IPS-11a (cell line): ENCODE measurements at regions not wholly inside any gene's neighbourhood (a gene's known extent, or its start where the extent isn't known, plus 50 kb on each side); places are given as distances from the start of the nearest gene placed in this dataset.
"Not testable (repeated sequence)": the region's sequence is repeated elsewhere in the genome, so short reads cannot be mapped to it uniquely, and the experiment has no call there.

Source experiments
- H3K4me3 ChIP-seq: one replicate; pipeline ENCODE4 v1.5.1; 2013; ENCODE audit warnings: low read depth, low read length, control low read depth

DNA sequence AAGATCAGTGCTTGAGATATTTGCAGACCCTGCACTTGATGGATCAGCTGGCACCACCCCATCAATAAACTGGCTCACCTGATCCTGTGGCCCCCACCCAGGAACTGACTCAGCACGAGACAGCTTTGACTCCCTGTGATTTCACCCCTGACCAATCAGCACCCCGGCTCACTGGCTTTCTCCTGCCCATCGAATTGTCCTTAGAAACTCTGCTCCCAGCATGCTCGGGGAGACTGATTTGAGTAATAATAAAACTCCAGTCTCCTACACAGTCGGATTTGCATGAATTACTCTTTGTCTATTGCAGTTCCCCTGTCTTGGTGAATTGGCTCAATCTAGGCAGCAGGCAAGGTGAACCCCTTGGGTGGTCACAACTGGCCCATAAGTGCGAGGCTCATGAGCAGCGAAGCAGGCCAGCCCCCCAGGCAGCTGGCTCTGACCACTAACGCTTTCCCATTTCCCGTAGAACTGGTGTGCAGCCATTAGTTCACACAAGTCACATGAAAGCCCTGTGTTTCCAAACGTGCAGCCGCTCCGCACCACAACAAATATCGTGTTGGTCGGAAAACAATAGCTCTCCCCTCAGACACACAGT, 79.6 kb downstream of the RSPH3 start:
- H3K4me3 ChIP-seq, result no peak overlapping the region

DNA sequence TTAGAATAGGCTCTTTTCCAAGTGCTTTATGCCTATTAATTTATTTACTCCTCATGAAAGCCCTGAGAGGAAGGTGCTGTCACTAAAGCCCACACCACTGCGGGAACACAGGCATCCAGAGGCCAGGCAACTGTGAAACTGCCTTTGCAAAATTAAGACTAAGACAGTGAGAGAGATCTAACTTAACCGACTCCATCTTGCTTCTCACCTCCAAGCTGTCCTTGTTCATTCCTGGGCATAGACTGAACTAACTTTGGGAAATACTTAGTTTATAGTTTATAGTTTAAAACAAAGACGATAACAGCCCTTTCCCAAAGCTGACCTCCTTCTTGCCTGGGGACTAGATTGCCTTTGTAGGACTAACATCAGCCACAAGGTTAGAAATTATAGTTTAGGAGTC, 80.1 kb downstream of the RSPH3 start:
- no peak overlapping the region for H3K4me3 ChIP-seq

DNA sequence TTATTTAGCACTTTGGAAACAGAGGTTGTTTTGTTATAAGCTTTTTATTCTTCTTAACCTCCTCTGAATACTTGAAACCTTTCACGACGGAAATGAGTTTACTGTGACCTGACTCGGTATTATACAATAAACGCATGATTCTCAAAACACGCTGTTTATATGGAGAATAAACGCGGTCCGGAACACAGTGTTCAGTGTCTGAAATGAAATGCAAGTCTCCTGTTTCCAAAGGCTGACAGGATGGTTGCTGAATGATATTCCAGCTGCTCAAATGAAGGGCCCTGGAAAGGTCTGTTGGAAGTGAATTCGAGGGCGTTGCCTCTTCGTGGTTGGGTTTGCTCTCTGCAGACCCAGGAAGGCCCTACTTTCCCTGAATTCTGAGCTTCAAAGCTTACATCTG, 83.4 kb downstream of the RSPH3 start:
- no peak overlapping the region for H3K4me3 ChIP-seq

DNA sequence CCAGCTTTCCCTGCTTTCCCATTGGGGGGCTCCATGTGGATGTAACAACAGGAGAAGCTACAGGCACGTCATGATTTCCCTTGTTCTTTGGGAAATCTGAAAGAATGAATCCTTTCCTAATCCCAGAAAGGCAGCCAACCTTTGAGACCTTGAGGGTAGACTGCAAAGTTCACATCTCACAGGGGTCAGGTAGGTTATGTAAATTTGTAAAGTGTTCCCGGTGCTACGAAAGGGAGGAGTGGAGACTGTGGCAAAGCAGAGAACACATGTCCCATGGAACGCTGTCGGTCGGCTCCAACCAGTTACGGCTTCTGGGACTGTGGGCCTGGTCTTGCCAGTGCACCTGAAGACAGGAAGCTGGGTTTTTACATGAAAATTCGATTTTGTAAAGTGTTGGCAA, 85.1 kb downstream of the RSPH3 start:
- no peak overlapping the region for H3K4me3 ChIP-seq

DNA sequence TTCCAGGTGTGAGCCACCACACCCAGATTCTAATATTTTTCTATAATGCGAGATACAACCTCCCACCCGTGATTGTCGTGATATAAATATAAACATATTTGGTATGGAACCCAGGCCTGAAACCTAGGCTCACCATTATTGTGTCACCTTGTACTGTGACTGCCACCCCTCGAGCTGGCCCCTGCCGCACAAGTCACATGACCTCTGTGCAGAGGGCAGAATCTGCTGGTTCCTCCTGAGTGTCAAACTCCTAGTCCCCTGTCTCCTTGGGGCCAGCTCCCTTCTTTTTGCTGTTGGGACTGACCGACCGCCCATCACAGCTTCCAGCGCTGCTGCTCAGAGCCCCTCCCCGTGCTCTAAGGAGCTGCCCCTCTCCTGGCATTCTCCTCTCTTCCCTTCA, 86.4 kb downstream of the RSPH3 start:
- no peak overlapping the region for H3K4me3 ChIP-seq

DNA sequence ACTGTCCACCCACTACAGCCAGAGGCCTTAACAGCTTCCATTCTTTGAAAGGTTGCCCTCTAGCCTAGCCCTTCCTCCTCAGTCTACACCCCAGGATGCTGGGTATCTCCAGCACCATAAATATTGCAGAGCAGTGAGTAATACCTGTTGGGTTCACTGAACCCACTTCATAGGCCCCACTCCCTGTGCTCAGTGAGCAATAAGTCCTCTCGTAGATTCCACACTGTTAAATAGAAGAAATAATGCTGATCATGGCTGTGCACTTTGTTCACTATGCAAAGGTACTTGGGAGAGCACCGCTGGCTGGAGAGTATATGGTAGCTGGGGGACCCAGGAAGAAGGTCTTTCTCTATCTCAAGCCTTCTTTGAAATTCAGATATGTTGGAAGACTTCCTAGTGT, 87.3 kb downstream of the RSPH3 start:
- H3K4me3 ChIP-seq, result no peak overlapping the region

DNA sequence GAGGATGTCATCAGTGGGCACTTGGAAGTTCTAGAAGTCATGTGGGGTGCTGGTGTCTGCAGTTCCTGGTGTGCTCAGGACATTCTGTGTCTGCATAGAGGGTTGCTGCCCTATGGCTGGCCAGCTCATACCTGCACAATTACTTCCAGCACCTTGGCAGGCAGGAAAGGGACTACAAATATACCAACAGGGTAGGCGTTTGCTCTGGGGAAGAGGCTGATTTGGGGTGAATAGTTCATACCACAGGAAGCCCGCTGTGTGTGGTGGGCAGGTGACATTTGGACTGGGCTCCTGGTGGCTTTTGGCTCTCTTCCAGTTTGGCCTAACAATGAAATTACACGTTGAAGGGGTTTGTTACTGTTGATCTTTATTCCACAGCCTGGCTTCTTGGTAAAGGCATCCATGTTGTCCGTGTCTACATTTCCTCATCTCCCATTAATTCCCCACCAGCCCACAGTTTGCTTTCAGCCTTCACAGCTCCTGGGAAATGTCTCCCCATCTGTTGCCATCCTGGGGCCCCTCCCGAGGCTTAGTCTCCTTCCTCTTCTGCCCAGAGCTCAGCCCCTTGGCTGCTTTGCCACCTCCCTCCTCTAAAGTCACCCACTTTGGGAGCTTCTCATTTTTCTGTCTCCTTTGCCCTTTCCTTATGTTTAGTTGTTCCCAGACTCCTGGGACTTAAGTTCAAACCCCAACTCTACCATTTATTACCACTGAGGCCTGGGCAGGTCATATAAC, 88.1 kb downstream of the RSPH3 start:
- no peak overlapping the region for H3K4me3 ChIP-seq

DNA sequence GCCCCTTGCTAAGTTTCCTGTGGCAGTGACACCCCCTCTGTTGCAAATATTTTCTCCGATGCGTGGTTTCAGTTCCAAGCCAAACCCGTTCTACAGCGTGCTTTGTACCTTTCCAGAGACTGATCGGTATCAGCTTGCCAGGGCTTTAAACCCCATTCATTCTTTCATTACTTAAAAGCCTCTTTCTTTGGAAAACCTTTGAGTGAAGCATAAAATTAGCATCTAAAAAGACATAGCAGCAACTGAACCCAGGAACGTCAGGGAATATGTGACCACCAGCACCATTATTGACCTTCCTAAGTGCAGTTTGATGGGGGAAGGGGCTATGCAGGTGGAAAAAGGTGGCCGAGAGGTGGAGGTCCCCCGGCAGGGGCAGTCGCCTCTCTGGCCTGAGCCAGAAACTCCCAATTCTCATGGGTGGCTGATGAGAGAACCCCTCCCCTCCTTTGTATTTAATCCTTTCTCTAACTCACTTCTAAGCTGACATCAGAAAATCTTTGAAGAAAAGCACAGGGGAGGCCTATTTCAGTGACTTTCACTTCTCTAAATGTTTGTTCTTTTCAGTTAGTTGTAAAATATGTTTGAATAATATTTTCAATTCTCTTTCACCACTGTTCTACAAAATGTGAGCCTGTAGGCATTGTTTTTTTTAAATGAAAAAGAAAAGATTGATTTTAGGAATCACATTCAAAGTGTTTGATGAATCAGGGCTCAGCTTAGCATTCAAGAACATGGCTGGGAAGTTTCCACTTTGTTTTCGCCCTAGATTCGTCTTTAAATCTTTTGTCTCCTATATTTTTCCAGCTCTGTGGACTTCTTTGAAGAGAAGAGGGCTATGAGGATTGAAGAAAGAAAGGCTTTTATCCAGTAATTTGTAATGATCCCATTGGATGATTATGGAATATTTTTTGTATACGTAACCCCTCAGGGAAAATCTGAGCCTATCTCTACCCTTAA, 89.2 kb downstream of the RSPH3 start:
- H3K4me3 ChIP-seq, result no peak overlapping the region

DNA sequence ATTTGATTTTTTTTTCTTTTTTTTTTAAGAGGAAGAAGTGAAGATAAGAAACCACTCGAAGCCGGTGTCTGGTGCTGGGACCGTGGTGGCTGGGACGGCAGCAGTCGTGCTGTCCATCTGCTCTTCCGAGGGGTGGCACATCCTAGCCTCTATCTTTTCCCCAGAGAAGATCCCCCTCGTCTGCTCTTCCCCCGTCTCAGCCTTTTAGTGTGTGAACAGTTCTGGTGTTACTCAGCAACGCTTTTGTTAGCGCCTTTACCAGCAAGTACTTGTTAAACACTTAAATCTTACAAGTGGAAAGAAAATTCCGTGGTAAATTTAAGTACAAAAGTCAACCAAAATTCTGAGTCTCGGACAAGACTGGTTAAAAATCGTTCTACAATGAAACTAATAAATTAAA, 90.1 kb downstream of the RSPH3 start:
- no peak overlapping the region for H3K4me3 ChIP-seq

DNA sequence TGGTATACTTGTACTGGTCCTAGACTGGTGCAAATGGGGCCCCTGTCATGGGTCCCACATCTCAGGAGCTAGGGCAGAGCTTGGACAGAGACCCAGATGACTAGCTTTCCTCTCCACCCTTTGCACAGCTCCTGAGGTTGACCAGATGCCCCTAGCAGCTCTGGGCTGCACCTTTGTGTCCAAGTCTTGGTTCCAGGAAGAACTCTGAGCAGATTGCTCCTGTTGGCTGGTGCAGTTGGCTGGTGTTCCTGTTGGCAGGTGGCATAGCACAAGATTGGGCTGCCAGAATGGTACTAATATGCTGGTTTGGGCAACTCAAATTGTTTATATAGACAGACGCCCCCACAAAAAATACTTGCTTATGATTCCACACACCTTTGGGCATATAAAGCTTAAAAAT, 89.4 kb upstream of the EZR start:
- H3K4me3 ChIP-seq, result no peak overlapping the region

DNA sequence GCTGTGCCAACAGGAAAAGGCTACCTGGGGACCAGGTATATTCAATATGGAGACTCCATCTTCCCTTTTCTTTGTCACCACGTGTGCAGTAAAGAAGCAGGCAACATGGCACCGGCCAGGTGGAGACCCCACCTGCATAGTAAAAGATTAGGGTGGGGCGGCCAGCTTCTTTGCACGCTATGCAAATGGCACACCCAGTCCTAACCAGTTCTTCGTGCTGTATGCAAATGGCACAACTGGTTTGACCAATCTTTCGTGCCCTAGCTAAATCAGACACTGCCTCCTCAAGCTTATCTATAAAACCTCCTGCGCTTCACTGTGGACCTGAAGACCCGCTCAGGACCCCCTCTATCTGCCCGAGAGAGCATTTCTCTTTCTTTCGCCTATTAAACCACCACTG, 88.8 kb upstream of the EZR start:
- no peak overlapping the region for H3K4me3 ChIP-seq

DNA sequence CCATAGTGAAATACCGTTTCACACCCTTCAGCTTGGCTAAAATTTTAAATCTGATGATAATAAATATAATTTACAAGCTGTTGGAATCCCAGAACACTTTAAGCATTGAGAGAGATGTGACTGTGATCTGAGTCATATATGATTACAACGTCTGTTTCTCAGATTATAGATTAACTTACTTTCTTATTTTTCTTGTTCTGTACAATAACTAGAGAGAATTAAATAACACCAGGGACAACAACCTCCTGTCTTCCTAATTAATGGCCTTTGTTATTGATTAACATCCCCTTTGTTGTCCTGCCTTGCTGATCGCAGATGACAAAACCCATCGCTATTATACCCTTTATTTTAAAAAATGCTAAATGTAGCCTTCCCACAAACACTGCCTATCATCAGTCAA, 87.8 kb upstream of the EZR start:
- no peak overlapping the region for H3K4me3 ChIP-seq

DNA sequence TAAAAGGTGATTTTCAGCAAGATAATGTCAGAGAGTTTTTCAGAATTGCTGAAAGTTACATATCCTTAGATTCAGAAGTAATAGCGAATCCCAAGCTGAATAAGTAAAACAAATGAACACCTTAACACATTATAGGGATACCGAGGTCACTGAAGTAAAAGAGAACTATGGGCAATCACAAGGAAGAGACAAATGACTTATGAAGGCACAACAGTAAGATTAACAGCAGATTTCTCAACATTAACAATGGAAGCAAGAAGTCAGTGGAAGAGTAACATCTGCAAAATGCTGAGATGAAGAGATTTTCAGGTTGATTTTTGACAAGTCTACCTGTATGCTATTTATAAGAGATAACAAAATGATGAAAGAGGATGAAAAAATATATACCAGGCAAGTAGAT, 86.1 kb upstream of the EZR start:
- no peak overlapping the region for H3K4me3 ChIP-seq

DNA sequence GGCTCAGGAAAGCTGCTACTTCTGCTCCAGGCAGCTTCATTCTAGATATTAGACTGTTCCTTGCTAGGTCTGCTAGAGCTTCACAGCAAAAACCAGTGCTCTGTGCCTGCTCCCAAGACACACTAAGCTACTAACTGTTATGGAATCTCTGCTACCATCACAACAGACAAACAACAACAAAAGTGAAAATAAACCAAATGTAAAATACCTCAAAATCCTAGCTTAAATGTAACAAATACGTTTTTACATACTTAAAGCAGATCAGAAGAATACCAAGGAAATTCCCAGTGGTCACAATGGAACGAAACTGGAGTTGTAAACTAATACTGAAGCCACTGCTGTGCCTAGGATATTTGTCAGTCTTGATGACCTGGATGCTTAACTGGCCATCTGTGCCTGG, 84.6 kb upstream of the EZR start:
- H3K4me3 ChIP-seq, result no peak overlapping the region

DNA sequence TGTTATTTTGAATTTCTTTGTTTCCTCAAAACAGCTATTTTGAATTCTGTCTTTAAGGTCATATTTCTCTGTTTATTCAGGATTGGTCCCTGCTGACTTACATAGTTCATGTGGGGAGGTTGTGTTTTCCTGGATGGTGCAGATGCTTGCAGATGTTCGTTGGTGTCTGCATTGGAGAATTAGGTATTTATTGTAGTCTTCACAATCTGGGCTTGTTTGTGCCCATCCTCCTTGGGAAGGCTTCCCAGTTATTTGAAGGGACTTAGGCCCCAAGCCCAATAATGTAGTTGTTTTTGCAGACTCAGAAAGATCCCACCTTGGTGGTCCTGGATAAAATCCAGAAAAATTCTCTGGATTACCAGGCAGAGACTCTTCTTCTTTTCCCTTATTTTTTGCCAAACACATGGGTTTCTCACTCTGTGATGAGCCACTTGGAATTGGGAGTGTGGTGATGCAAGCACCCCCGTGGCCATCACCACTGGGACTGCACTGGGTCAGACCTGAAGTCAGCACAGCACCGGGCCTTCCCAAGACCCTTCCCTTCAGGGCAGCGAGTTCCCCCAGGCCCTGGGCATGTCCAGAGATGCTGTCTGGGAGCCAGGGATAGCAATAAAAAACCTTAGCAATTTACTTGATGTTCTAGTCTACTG, 81.6 kb upstream of the EZR start:
- H3K4me3 ChIP-seq, result no peak overlapping the region

DNA sequence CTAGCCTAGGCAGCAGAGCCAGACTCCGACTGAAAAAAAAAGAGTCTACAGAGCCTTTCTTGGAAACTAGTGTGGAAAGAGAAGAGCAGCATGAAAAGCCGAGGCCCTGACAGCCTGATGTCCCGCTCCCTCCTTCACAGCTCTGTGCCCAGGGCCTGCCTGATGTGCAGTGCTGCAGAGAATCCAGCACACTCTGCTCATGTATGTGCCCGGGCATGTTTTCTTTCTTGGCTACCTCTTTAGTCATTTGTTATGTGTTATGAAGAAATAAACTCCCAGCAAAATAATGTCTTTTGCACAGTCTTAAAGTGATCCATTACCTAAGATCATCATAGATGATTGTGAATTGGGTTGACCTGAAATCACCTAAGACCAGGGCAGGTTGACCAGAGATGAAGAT, 78.1 kb upstream of the EZR start:
- no peak overlapping the region for H3K4me3 ChIP-seq

DNA sequence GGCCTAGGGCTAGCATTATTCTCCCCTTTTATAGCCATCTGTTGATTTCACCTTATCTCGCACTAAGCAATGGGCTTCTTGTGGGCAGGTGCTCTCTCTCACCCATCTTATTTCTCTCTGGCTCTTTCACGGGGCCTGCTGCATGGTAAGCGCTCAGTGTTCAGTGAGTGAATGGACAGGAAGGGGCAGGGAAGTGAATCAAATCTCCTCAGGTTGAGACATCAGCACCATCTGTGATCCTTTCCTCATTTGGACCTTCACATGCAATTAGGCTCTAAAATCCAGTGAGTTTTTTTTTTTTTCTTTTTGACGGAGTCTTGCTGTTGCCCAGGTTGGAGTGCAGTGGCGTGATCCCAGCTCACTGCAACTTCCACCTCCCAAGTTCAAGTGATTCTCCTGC, 76.5 kb upstream of the EZR start:
- H3K4me3 ChIP-seq, result no peak overlapping the region

DNA sequence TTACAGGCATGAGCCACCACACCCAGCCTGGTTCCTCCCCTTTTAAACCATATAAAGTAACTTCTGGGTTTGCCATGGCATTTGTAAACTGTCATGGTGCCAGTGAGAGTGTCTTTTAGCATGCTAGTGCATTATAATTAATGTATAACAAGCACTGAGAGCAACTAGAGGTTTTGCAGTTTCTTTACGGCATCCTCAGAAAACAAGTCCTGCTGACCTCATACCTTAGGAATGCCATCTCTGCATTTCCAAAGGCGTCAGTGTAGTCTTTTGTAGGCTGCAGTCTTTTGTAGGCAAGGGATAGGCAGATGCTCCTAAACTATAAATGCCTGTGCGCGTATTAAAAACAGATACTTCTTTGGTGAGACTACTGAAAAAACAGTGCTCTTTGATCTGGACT, 75.0 kb upstream of the EZR start:
- no peak overlapping the region for H3K4me3 ChIP-seq

DNA sequence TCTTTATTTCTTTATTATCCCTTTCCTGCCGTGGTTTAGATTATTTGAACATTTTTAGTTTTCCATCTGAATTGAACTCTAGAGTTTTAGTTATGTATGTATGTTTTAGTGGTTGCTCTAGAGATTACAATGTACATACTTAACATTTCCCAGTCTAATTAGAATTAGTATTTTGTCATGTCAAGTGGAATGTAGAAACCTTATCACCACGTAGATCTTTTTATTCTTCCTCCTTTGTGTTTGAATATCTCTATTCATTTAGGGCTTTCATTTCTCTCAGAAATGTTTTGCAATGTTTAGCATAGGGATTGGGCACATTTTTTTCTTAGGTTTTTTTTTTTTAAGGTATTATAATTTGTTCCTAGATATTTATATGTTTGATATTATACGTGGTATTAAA, 73.1 kb upstream of the EZR start:
- H3K4me3 ChIP-seq, result no peak overlapping the region

DNA sequence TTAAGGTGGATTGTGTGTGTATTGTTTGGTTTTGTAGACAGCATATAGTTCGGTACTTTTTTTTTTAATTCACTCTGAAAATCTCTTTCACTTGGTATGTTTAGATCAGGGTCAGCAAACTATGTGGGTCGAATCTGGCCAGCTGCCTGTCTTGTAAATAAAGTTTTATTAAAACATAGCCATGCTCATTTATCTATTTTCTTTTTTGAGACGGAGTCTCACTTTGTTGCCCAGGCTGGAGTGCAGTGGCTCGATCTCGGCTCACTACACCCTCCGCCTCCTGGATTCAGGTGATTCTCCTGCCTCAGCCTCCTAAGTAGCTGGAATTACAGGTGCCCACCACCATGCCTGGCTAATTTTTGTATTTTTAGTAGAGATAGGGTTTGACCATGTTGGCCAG, 72.4 kb upstream of the EZR start:
- H3K4me3 ChIP-seq, result not testable (repeated sequence)

DNA sequence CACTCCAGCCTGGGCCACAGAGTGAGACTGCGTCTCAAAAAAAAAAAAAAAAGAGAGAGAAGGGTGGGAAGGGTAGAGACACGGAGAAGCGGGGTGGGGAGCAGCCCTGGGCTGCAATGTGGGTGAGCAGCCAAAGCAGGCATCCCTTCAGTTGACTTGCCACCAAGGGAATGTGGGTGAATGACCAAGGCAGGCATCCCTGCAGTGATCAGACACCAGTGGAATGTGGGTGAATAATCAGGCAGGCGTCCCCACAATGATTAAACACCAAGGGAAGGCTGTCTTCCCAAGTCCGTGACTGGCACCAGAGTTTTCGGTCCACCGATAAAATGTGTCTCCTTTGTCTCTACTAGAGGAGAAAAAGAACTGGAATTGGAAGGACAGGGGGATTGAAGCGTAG, 69.0 kb upstream of the EZR start:
- not testable (repeated sequence) for H3K4me3 ChIP-seq
